KMS-11 (cell line): ENCODE measurements at regions not wholly inside any gene's neighbourhood (a gene's known extent, or its start where the extent isn't known, plus 50 kb on each side); places are given as distances from the start of the nearest gene placed in this dataset.

Source experiments
- H2AFZ ChIP-seq: fragments of 200-600 bp; sonication (generic); 2 replicates; pipeline ENCODE4 v1.6.1; 2016; ENCODE audit warnings: antibody characterized with exemption, mixed run types, low read depth
- H3K27ac ChIP-seq: fragments of 200-600 bp; sonication (generic); 2 replicates; pipeline ENCODE4 v1.6.1; 2016; ENCODE audit warnings: mild to moderate bottlenecking, mixed run types
- H3K27me3 ChIP-seq: fragments of 200-600 bp; sonication (generic); 2 replicates; pipeline ENCODE4 v1.6.1; 2017; ENCODE audit warnings: mild to moderate bottlenecking, low read depth, mixed run types, moderate library complexity; ENCODE audit not compliant: insufficient read depth
- H3K36me3 ChIP-seq: fragments of 200-600 bp; sonication (generic); 2 replicates; pipeline ENCODE4 v1.6.1; 2017; ENCODE audit warnings: mild to moderate bottlenecking, mixed run types; ENCODE audit not compliant: insufficient read depth
- H3K4me1 ChIP-seq: fragments of 200-600 bp; sonication (generic); 2 replicates; pipeline ENCODE4 v1.6.1; 2016; ENCODE audit warnings: mild to moderate bottlenecking, low read depth, mixed run types; ENCODE audit not compliant: poor library complexity, severe bottlenecking
- H3K4me2 ChIP-seq: fragments of 200-600 bp; sonication (generic); 2 replicates; pipeline ENCODE4 v1.7.0; 2016; ENCODE audit warnings: mild to moderate bottlenecking, mixed run types
- H3K4me3 ChIP-seq: fragments of 200-600 bp; sonication (generic); IDR thresholded peaks from 2 replicates; pipeline ENCODE4 v1.6.1; 2017; ENCODE audit warnings: low read depth, low read length, mixed read lengths; ENCODE audit not compliant: insufficient read depth
- H3K79me2 ChIP-seq: fragments of 200-600 bp; sonication (generic); 2 replicates; pipeline ENCODE4 v1.6.1; 2016; ENCODE audit warnings: low read depth, mixed run types; ENCODE audit not compliant: insufficient read depth
- H3K9ac ChIP-seq: fragments of 200-600 bp; sonication (generic); 2 replicates; pipeline ENCODE4 v1.6.1; 2016; ENCODE audit warnings: mild to moderate bottlenecking, mixed run types
- H4K20me1 ChIP-seq: fragments of 200-600 bp; sonication (generic); 2 replicates; pipeline ENCODE4 v1.6.1; 2016; ENCODE audit warnings: mild to moderate bottlenecking, mixed run types; ENCODE audit not compliant: insufficient read depth
- TF ChIP-seq, protein P1 (sequence below): fragments of 200-600 bp; sonication (generic); conservative IDR thresholded peaks from 2 replicates; pipeline ENCODE4 v1.6.1; 2017; ENCODE audit warnings: low read depth, mild to moderate bottlenecking, antibody characterized with exemption, low read length, moderate library complexity, mixed read lengths

GRCh38 chr20:22411627-22412450, 172.5 kb downstream of the FOXA2 start:
- no peak overlapping the region for H3K27ac ChIP-seq
- H4K20me1 ChIP-seq = no peaks in the 10 kb centered on the region
- no peak overlapping the region for H3K4me3 ChIP-seq
- H3K4me1 ChIP-seq = no peaks in the 10 kb centered on the region
- H3K9ac ChIP-seq = no peak overlapping the region
- no peaks in the 10 kb centered on the region for H3K79me2 ChIP-seq
- TF ChIP-seq, protein P1, sequence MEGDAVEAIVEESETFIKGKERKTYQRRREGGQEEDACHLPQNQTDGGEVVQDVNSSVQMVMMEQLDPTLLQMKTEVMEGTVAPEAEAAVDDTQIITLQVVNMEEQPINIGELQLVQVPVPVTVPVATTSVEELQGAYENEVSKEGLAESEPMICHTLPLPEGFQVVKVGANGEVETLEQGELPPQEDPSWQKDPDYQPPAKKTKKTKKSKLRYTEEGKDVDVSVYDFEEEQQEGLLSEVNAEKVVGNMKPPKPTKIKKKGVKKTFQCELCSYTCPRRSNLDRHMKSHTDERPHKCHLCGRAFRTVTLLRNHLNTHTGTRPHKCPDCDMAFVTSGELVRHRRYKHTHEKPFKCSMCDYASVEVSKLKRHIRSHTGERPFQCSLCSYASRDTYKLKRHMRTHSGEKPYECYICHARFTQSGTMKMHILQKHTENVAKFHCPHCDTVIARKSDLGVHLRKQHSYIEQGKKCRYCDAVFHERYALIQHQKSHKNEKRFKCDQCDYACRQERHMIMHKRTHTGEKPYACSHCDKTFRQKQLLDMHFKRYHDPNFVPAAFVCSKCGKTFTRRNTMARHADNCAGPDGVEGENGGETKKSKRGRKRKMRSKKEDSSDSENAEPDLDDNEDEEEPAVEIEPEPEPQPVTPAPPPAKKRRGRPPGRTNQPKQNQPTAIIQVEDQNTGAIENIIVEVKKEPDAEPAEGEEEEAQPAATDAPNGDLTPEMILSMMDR = no peak
- no peak overlapping the region for H3K4me2 ChIP-seq
- H3K36me3 ChIP-seq = no peaks in the 10 kb centered on the region
- H2AFZ ChIP-seq = no peak overlapping the region
- H3K27me3 ChIP-seq = no peaks in the 10 kb centered on the region

- Histone ChIP-seq H3K9ac (no peak overlapping the region), H3K4me2 (no peak overlapping the region), H3K4me1 (no peaks in the 10 kb centered on the region), H2AFZ (no peak overlapping the region), H3K36me3 (no peaks in the 10 kb centered on the region), H4K20me1 (no peaks in the 10 kb centered on the region), H3K4me3 (no peak overlapping the region), H3K79me2 (no peaks in the 10 kb centered on the region), H3K27ac (no peak overlapping the region), H3K27me3 (no peaks in the 10 kb centered on the region)
- TF ChIP-seq, protein P1 = no peak
These were observed 173.1 kb downstream of the FOXA2 start for GRCh38 chr20:22411286-22411626.

GRCh38 chr20:22410556-22411130, 173.7 kb downstream of the FOXA2 start:
- Histone ChIP-seq H2AFZ (no peak overlapping the region), H3K4me1 (no peaks in the 10 kb centered on the region), H3K9ac (no peak overlapping the region), H3K36me3 (no peaks in the 10 kb centered on the region), H3K4me3 (no peak overlapping the region), H3K4me2 (no peak overlapping the region), H4K20me1 (no peaks in the 10 kb centered on the region), H3K27me3 (no peaks in the 10 kb centered on the region), H3K79me2 (no peaks in the 10 kb centered on the region), H3K27ac (no peak overlapping the region)
- TF ChIP-seq, protein P1 = no peak

GRCh38 chr20:22408521-22409402, 175.6 kb downstream of the FOXA2 start:
- H2AFZ ChIP-seq = no peak overlapping the region
- no peaks in the 10 kb centered on the region for H4K20me1 ChIP-seq
- no peaks in the 10 kb centered on the region for H3K27me3 ChIP-seq
- H3K9ac ChIP-seq = no peak overlapping the region
- no peaks in the 10 kb centered on the region for H3K36me3 ChIP-seq
- no peaks in the 10 kb centered on the region for H3K4me1 ChIP-seq
- H3K4me2 ChIP-seq = no peak overlapping the region
- no peaks in the 10 kb centered on the region for H3K79me2 ChIP-seq
- TF ChIP-seq, protein P1 = no peak
- H3K4me3 ChIP-seq = no peak overlapping the region
- H3K27ac ChIP-seq = no peak overlapping the region
